Activated CD8-positive, alpha-beta T cell treated with anti-CD3 and anti-CD28 coated beads for 36 hours (primary cell): ENCODE measurements at regions not wholly inside any gene's neighbourhood (a gene's known extent, or its start where the extent isn't known, plus 50 kb on each side); places are given as distances from the start of the nearest gene placed in this dataset.

Source experiments
- ATAC-seq: fragments of 200-7000 bp; cut with Tn5 transposase; one replicate; pipeline ENCODE4 v1.10.0; 2021; ENCODE audit warnings: mild to moderate bottlenecking, moderate library complexity
- CTCF ChIA-PET: fragments of 350-600 bp; sonication (Branson Sonifier 250); formaldehyde crosslinking; loops from one replicate; lab custom pipeline; 2021; ENCODE audit warnings: antibody characterized with exemption; lab: Charles Lee
- POLR2A ChIA-PET: fragments of 350-600 bp; sonication (Branson Sonifier 250); formaldehyde crosslinking; loops from one replicate; lab custom pipeline; 2021; ENCODE audit warnings: antibody characterized with exemption; lab: Charles Lee
- DNase-seq: peaks from one replicate; pipeline ENCODE4 v3.0.0-alpha.2; 2020
- H3K27ac Mint-ChIP-seq: one replicate; pipeline ENCODE4 v1.8.0; 2021; ENCODE audit warnings: mild to moderate bottlenecking, mixed read lengths
- H3K27me3 Mint-ChIP-seq: one replicate; pipeline ENCODE4 v1.8.0; 2021; ENCODE audit warnings: mixed read lengths
- H3K36me3 Mint-ChIP-seq: one replicate; pipeline ENCODE4 v1.8.0; 2021; ENCODE audit warnings: low read depth, mixed read lengths
- H3K4me1 Mint-ChIP-seq: one replicate; pipeline ENCODE4 v1.8.0; 2021; ENCODE audit warnings: low read depth, mixed read lengths
- H3K4me3 Mint-ChIP-seq: one replicate; pipeline ENCODE4 v1.8.0; 2021; ENCODE audit warnings: mild to moderate bottlenecking, moderate library complexity, mixed read lengths
- H3K9me3 Mint-ChIP-seq: one replicate; pipeline ENCODE4 v1.8.0; 2021; ENCODE audit warnings: mixed read lengths
- CTCF ChIP-seq: fragments of 200-600 bp; IDR thresholded peaks from one replicate; pipeline ENCODE4 v1.8.0; 2022; ENCODE audit warnings: antibody characterized with exemption, mild to moderate bottlenecking
- intact Hi-C: fragments of 100-400 bp; cut with micrococcal nuclease; formaldehyde crosslinking; loops from one replicate; pipeline ENCODE4 v1.10.0; 2022

- H3K27ac Mint-ChIP-seq: peak overlapping the region; percentile 95
- POLR2A ChIA-PET: interaction anchor here (1.3 kb wide), 1 partner anchor 9 kb away, joined by 4 read pairs; no protein-coding TSS in a partner anchor
- CTCF ChIA-PET: interaction anchor here (1.3 kb wide), 1 partner anchor 8 kb away, joined by 3 read pairs; no protein-coding TSS in a partner anchor
These were observed 72.2 kb upstream of the SFMBT2 start for GRCh38 chr10:7482992-7483391.

GRCh38 chr10:7481368-7481765 is 70.5 kb upstream of the SFMBT2 start:
- TF ChIP-seq CTCF: no peak
- Mint-ChIP-seq H3K4me3 (no peak overlapping the region), H3K4me1 (peaks cover 75% of the 10 kb centered on the region), H3K9me3 (peaks cover 6% of the 10 kb centered on the region), H3K36me3 (peaks cover 4% of the 10 kb centered on the region), H3K27ac (peak overlapping the region; percentile 10), H3K27me3 (no peaks in the 10 kb centered on the region)
- DNase-seq (no peak), ATAC-seq (no peak)
- intact Hi-C loops: no loop called here
- CTCF ChIA-PET: no interaction called here
- POLR2A ChIA-PET: no interaction called here

More at GRCh38 chr10:7482992-7483391, 72.2 kb upstream of the SFMBT2 start:
- Mint-ChIP-seq H3K27me3 (no peaks in the 10 kb centered on the region), H3K9me3 (peaks cover 4% of the 10 kb centered on the region), H3K36me3 (peaks cover 4% of the 10 kb centered on the region), H3K4me1 (peaks cover 76% of the 10 kb centered on the region), H3K4me3 (no peak overlapping the region)
- no peak for DNase-seq
- no peak for ATAC-seq
- no peak for TF ChIP-seq CTCF
- intact Hi-C loops: no loop called here

GRCh38 chr10:7480742-7481367 is 70.0 kb upstream of the SFMBT2 start:
- ATAC-seq (peak; percentile 27), DNase-seq (peak; percentile 45)
- ChIA-PET POLR2A (no interaction called here), CTCF (no interaction called here)
- Mint-ChIP-seq H3K9me3 (peaks cover 6% of the 10 kb centered on the region), H3K4me3 (no peak overlapping the region), H3K36me3 (peaks cover 4% of the 10 kb centered on the region), H3K27ac (peak overlapping the region; percentile 73), H3K4me1 (peaks cover 72% of the 10 kb centered on the region), H3K27me3 (no peaks in the 10 kb centered on the region)
- intact Hi-C loops: no loop called here
- TF ChIP-seq CTCF: no peak

GRCh38 chr10:7479861-7480598 is 69.2 kb upstream of the SFMBT2 start:
- POLR2A ChIA-PET: no interaction called here

More at GRCh38 chr10:7479861-7480598, 69.2 kb upstream of the SFMBT2 start:
- CTCF ChIA-PET: interaction anchor here (0.8 kb wide), 1 partner anchor 15 kb away, joined by 3 read pairs; no protein-coding TSS in a partner anchor
- H3K4me1 Mint-ChIP-seq: peaks cover 63% of the 10 kb centered on the region
- ATAC-seq (no peak), DNase-seq (no peak)
- H3K36me3 Mint-ChIP-seq: no peaks in the 10 kb centered on the region
- H3K27me3 Mint-ChIP-seq: no peaks in the 10 kb centered on the region
- TF ChIP-seq CTCF: no peak
- no peak overlapping the region for H3K4me3 Mint-ChIP-seq
- intact Hi-C loops: no loop called here
- peak overlapping the region; percentile 9 for H3K27ac Mint-ChIP-seq
- peaks cover 2% of the 10 kb centered on the region for H3K9me3 Mint-ChIP-seq
